PC-9 (cell line): ENCODE measurements at regions not wholly inside any gene's neighbourhood (a gene's known extent, or its start where the extent isn't known, plus 50 kb on each side); places are given as distances from the start of the nearest gene placed in this dataset.

Experiments used
- BruUV-seq: library from RNA; stranded (reverse); fragments of 400-500 nt; replicated peaks from 2 replicates; lab custom pipeline; 2021; lab: Mats Ljungman, UMichigan
- CTCF ChIA-PET: fragments of 300-600 bp; sonication (Branson Sonifier 250); formaldehyde crosslinking; loops from one replicate; lab custom pipeline; 2022; ENCODE audit warnings: antibody characterized with exemption; lab: Charles Lee
- POLR2A ChIA-PET: fragments of 300-600 bp; sonication (Branson Sonifier 250); formaldehyde crosslinking; loops from one replicate; lab custom pipeline; 2022; ENCODE audit warnings: antibody characterized with exemption; ENCODE audit not compliant: unreplicated experiment; lab: Charles Lee
- DNase-seq, 2 experiments: peaks; one replicate each; pipeline versions ENCODE4 v3.0.0 to v3.0.0-alpha.2; 2015 to 2022; ENCODE audit warnings: mixed read lengths in 1 of 2
- H2AFZ ChIP-seq: fragments of 200-600 bp; sonication (generic); 2 replicates; pipeline ENCODE4 v1.8.1; 2017; ENCODE audit warnings: antibody characterized with exemption
- H3F3A ChIP-seq: fragments of 200-600 bp; sonication (generic); 2 replicates; pipeline ENCODE4 v1.8.1; 2017; ENCODE audit warnings: antibody characterized with exemption, mild to moderate bottlenecking, low read depth; ENCODE audit not compliant: insufficient read depth
- H3K27ac ChIP-seq: fragments of 200-600 bp; sonication (generic); 2 replicates; pipeline ENCODE4 v1.6.1; 2016; ENCODE audit warnings: mixed run types
- H3K27me3 ChIP-seq: fragments of 200-600 bp; sonication (generic); 2 replicates; pipeline ENCODE4 v1.6.1; 2016; ENCODE audit warnings: low read depth, mixed run types; ENCODE audit not compliant: insufficient read depth
- H3K36me3 ChIP-seq: fragments of 200-600 bp; sonication (generic); 2 replicates; pipeline ENCODE4 v1.6.1; 2016; ENCODE audit warnings: low read depth, mixed run types
- H3K4me1 ChIP-seq: fragments of 200-600 bp; sonication (generic); replicated peaks from 2 replicates; pipeline ENCODE4 v1.6.1; 2016; ENCODE audit warnings: mixed run types; ENCODE audit not compliant: insufficient read depth
- H3K4me2 ChIP-seq: fragments of 200-600 bp; sonication (generic); 2 replicates; pipeline ENCODE4 v1.6.1; 2017; ENCODE audit warnings: mixed run types
- H3K4me3 ChIP-seq: fragments of 200-600 bp; sonication (generic); 2 replicates; pipeline ENCODE4 v1.6.1; 2016; ENCODE audit warnings: mixed run types
- H3K79me2 ChIP-seq: fragments of 200-600 bp; sonication (generic); 2 replicates; pipeline ENCODE4 v1.6.1; 2017; ENCODE audit warnings: low read depth, mixed run types
- H3K9me2 ChIP-seq: fragments of 200-600 bp; sonication (generic); 2 replicates; pipeline ENCODE4 v1.8.1; 2017; ENCODE audit warnings: mild to moderate bottlenecking; ENCODE audit not compliant: insufficient read depth
- H3K9me3 ChIP-seq: fragments of 200-600 bp; sonication (generic); 2 replicates; pipeline ENCODE4 v1.8.1; 2016; ENCODE audit warnings: low read depth; ENCODE audit not compliant: insufficient read depth
- H4K20me1 ChIP-seq: fragments of 200-600 bp; sonication (generic); 2 replicates; pipeline ENCODE4 v1.8.1; 2017; ENCODE audit not compliant: insufficient read depth
- CTCF ChIP-seq: fragments of 200-600 bp; sonication (generic); conservative IDR thresholded peaks from 2 replicates; pipeline ENCODE4 v1.6.1; 2017; ENCODE audit warnings: mixed run types, antibody characterized with exemption, mild to moderate bottlenecking, moderate library complexity
- EZH2 ChIP-seq: fragments of 200-600 bp; sonication (generic); IDR thresholded peaks from 2 replicates; pipeline ENCODE4 v1.8.0; 2017; ENCODE audit warnings: antibody characterized with exemption, low read depth
- intact Hi-C: fragments of 100-400 bp; cut with micrococcal nuclease; formaldehyde crosslinking; loops from one replicate; pipeline ENCODE4 v1.10.0; 2022; ENCODE audit not compliant: unreplicated experiment

- no peak overlapping the region for H3K27ac ChIP-seq
- CTCF ChIA-PET, result no interaction called here
Measured at GRCh38 chr2:18671363-18671762, 82.0 kb upstream of the NT5C1B start.

GRCh38 chr2:18668221-18668620, 78.9 kb upstream of the NT5C1B start:
- ChIA-PET CTCF (no interaction called here), POLR2A (no interaction called here)
- H3K4me3 ChIP-seq, result no peak overlapping the region
- no TSS peak for BruUV-seq
- H3K79me2 ChIP-seq, result no peaks in the 10 kb centered on the region
- no peaks in the 10 kb centered on the region for H3K9me3 ChIP-seq
- H3F3A ChIP-seq, result no peaks in the 10 kb centered on the region
- no peaks in the 10 kb centered on the region for H3K9me2 ChIP-seq
- intact Hi-C loops, result no loop called here
- no peak overlapping the region for H3K27ac ChIP-seq
- H3K27me3 ChIP-seq, result no peaks in the 10 kb centered on the region
- no peaks in the 10 kb centered on the region for H4K20me1 ChIP-seq
- no peak overlapping the region for H3K4me2 ChIP-seq
- H3K36me3 ChIP-seq, result no peaks in the 10 kb centered on the region
- DNase-seq, result no peak
- H2AFZ ChIP-seq, result no peak overlapping the region
- no peaks in the 10 kb centered on the region for H3K4me1 ChIP-seq
- TF ChIP-seq CTCF (no peak), EZH2 (no peak)

More at GRCh38 chr2:18671363-18671762, 82.0 kb upstream of the NT5C1B start:
- Histone ChIP-seq H3K79me2 (no peaks in the 10 kb centered on the region), H3K4me2 (no peak overlapping the region), H3F3A (no peaks in the 10 kb centered on the region), H3K9me2 (no peaks in the 10 kb centered on the region; the same call in 1 of the 2 replicates), H3K4me3 (no peak overlapping the region), H2AFZ (no peak overlapping the region), H3K9me3 (no peaks in the 10 kb centered on the region), H3K36me3 (no peaks in the 10 kb centered on the region), H4K20me1 (no peaks in the 10 kb centered on the region), H3K27me3 (no peaks in the 10 kb centered on the region), H3K4me1 (no peaks in the 10 kb centered on the region)
- BruUV-seq, result no TSS peak
- TF ChIP-seq CTCF, result no peak
- peak in 1 of 2 experiments; percentile 48 for DNase-seq
- POLR2A ChIA-PET, result no interaction called here
- intact Hi-C loops, result no loop called here

- TF ChIP-seq EZH2, result no peak
- no peak for TF ChIP-seq CTCF
- no peaks in the 10 kb centered on the region for H3K36me3 ChIP-seq
- H2AFZ ChIP-seq, result no peak overlapping the region
- H4K20me1 ChIP-seq, result no peaks in the 10 kb centered on the region
- no peaks in the 10 kb centered on the region for H3K27me3 ChIP-seq
- H3K79me2 ChIP-seq, result no peaks in the 10 kb centered on the region
- no peaks in the 10 kb centered on the region for H3F3A ChIP-seq
- no peak overlapping the region for H3K4me3 ChIP-seq
- no peaks in the 10 kb centered on the region; the same call in 1 of the 2 replicates for H3K9me2 ChIP-seq
- H3K4me1 ChIP-seq, result no peaks in the 10 kb centered on the region
- CTCF ChIA-PET, result no interaction called here
- POLR2A ChIA-PET, result no interaction called here
- no TSS peak for BruUV-seq
- intact Hi-C loops, result no loop called here
- DNase-seq, result no peak
- H3K27ac ChIP-seq, result no peak overlapping the region
- H3K9me3 ChIP-seq, result no peaks in the 10 kb centered on the region
- no peak overlapping the region for H3K4me2 ChIP-seq
Measured at GRCh38 chr2:18664421-18664820, 75.1 kb upstream of the NT5C1B start.
